Epithelial cell of esophagus (primary cell): ENCODE measurements at regions not wholly inside any gene's neighbourhood (a gene's known extent, or its start where the extent isn't known, plus 50 kb on each side); places are given as distances from the start of the nearest gene placed in this dataset.

Experiments used
- DNase-seq: peaks from one replicate; pipeline ENCODE4 v3.0.0; 2010; ENCODE audit warnings: low read depth
- H3K4me3 ChIP-seq: 2 replicates; pipeline ENCODE4 v1.5.1; 2011; ENCODE audit warnings: mild to moderate bottlenecking, low read length, control low read depth
- CTCF ChIP-seq: IDR thresholded peaks from 2 replicates; pipeline ENCODE4 v1.5.1; 2011; ENCODE audit warnings: low read depth, mild to moderate bottlenecking, low read length, control low read depth, inconsistent platforms; ENCODE audit not compliant: insufficient read depth; ENCODE audit errors: missing control alignments

- TF ChIP-seq CTCF, result peak; percentile 47
- H3K4me3 ChIP-seq, result no peak overlapping the region
- DNase-seq, result peak; percentile 67
Measured at GRCh38 chr6:21305893-21306332, 287.6 kb upstream of the SOX4 start.

GRCh38 chr6:21306546-21306945 is 287.0 kb upstream of the SOX4 start:
- no peak overlapping the region for H3K4me3 ChIP-seq
- no peak for TF ChIP-seq CTCF
- DNase-seq, result no peak

DNA sequence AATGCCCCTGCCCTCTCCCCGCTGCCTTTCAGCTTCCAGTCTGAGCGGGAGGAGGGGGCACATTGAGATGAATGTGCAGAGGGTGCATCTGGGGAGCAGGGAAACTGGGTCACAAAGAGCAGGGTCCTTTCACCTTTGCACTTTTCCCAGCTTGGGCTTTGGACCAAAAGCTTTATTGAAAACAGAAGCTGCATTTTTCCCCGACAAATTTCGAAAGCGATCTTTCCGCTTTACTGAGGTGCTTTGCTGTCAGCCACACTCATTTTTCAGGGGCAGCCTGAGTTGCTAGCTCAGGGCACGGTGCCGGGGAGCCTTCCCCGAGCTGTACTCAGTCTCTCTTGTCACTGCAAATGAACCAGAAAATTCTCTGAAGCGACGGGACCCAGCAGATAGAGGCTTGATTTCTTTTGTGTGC is 283.7 kb upstream of the SOX4 start:
- TF ChIP-seq CTCF, result no peak
- DNase-seq, result no peak
- no peak overlapping the region for H3K4me3 ChIP-seq

DNA sequence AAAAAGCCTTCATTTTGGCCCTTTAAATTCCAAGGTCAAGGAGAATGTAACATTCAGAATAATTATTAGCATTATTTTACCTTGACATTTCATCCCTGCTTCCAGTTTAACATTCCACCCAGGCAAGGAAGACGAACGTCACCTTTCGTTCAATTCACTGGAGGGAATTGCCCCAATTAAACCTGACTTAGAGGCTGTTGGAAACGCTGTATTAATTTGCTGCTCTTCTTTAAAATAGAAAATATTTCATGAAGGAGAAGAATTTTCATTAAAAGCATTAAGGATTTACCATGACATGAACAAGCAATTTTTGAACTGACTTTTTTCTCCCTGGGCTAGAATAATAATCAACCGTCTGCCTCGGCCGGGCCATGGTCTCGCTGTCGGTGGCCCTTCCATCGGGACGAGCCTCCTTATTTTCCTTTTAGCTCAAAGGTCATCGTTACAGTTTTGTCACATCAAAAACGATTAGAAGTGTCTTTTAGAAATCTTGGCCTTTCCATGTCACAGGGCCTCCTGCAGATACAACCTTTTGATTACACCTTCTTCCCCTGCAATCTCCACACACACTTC is 282.9 kb upstream of the SOX4 start:
- H3K4me3 ChIP-seq, result no peak overlapping the region
- no peak for DNase-seq
- TF ChIP-seq CTCF, result no peak

DNA sequence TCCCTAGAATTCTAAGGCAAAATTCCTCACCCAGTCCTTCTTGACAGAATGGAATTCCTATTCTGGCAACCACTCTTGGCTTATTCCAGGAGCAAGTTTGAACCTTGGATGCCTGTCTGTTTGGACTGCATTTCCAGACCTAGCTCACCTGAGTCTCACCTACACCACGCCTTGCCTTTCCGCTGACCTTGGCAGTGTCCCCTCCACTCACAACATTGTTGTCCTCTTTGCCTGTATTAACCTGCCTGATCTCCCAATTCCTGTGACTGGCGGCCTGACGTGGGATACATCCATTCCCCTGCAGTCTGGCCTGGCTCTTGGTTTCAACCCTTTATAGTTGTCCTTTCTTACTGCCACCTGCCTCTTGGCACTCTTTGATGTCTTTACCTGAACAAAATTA is 281.4 kb upstream of the SOX4 start:
- H3K4me3 ChIP-seq, result no peak overlapping the region
- TF ChIP-seq CTCF, result no peak
- no peak for DNase-seq

DNA sequence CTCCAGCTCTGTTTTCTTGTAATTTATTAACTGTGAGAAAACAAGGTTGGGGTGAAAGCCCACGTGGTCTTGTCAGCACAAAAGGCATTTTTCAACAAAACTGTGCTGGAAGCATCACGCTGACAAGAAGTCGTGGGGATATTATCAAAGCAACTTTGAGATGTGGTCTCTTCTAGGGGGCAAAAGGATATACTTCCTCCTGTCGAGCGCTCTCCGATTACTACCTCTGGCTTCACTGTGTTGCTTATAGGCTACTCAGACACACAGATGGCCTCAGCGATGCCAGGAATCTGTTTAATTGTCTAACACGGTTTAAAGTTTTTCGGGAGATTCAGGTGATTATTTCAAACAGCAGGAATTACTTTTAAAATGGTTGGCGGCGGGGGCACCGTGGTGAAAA is 275.9 kb upstream of the SOX4 start:
- TF ChIP-seq CTCF, result no peak
- H3K4me3 ChIP-seq, result no peak overlapping the region
- DNase-seq, result no peak

DNA sequence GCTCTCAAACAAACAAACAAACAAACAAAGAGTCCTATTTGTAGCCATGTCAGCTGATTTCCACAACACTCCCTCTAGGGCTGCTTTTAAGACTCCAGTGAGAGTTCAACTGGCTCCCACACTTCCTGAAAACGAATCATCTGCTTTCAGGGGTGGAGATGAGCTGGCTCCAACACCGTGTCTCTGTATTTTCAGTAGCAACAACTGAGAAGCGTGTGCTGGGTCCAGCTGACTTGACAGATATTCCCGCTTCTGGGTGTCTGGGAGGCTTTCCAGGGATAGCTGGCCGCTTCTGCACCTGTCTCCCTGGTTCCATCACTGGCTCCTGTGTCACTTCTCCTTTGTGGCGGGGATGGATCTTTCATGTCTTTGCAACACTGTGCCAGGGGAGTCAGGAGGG is 272.5 kb upstream of the SOX4 start:
- no peak overlapping the region for H3K4me3 ChIP-seq
- no peak for TF ChIP-seq CTCF
- DNase-seq, result peak; percentile 28
